ENCODE measurements at regions not wholly inside any gene's neighbourhood (a gene's known extent, or its start where the extent isn't known, plus 50 kb on each side); places are given as distances from the start of the nearest gene placed in this dataset.

GRCh38 chr2:164285576-164285975 lies 335.7 kb downstream of the GRB14 start:
- no peak overlapping the region for H3K4me3 ChIP-seq (ENCODE audit: low read length)
- H3K27ac ChIP-seq (ENCODE audit: low read depth in 1 of 2, low read length in 2 of 2): no peak overlapping the region
- DNase-seq: no peak
- no peak for ATAC-seq (ENCODE audit: poor library complexity)
- no peak for TF ChIP-seq CTCF (IDR thresholded peaks at IDR 0.05)
- H3K27me3 Mint-ChIP-seq: no peaks in the 10 kb centered on the region
- no peaks in the 10 kb centered on the region for H3K36me3 ChIP-seq (ENCODE audit: insufficient read depth, low read length)
- H3K4me1 ChIP-seq (ENCODE audit: insufficient read depth, low read length): no peaks in the 10 kb centered on the region
- H3K9me3 ChIP-seq (ENCODE audit: control insufficient read depth in 1 of 2, insufficient read depth in 1 of 2, low read length in 2 of 2): no peaks in the 10 kb centered on the region
- peaks cover 2% of the 10 kb centered on the region for H3K9me3 Mint-ChIP-seq
- POLR2A ChIA-PET: no interaction called here
- H3K4me3 Mint-ChIP-seq: no peak overlapping the region
- no peaks in the 10 kb centered on the region for H3K36me3 Mint-ChIP-seq (ENCODE audit: low read depth)
- H3K27me3 ChIP-seq (ENCODE audit: control insufficient read depth in 1 of 2, insufficient read depth in 2 of 2, low read length in 2 of 2): no peaks in the 10 kb centered on the region
- H3K27ac Mint-ChIP-seq: no peak overlapping the region
- no peaks in the 10 kb centered on the region for H3K4me1 Mint-ChIP-seq (ENCODE audit: low read depth)
- intact Hi-C loops (cut with DNase I, micrococcal nuclease): no loop called here
- CTCF ChIA-PET: no interaction called here

- peaks cover 5% of the 10 kb centered on the region for H3K9me3 Mint-ChIP-seq
- no peaks in the 10 kb centered on the region for H3K27me3 Mint-ChIP-seq
- TF ChIP-seq CTCF (IDR thresholded peaks at IDR 0.05): no peak
- no peak overlapping the region for H3K27ac Mint-ChIP-seq
- ATAC-seq (ENCODE audit: poor library complexity): no peak
- no peaks in the 10 kb centered on the region for H3K36me3 ChIP-seq (ENCODE audit: insufficient read depth, low read length)
- H3K4me3 ChIP-seq (ENCODE audit: low read length): no peak overlapping the region
- no peak overlapping the region for H3K4me3 Mint-ChIP-seq
- no peak for DNase-seq
- no peaks in the 10 kb centered on the region for H3K27me3 ChIP-seq (ENCODE audit: control insufficient read depth in 1 of 2, insufficient read depth in 2 of 2, low read length in 2 of 2)
- CTCF ChIA-PET: no interaction called here
- no peaks in the 10 kb centered on the region for H3K4me1 ChIP-seq (ENCODE audit: insufficient read depth, low read length)
- POLR2A ChIA-PET: no interaction called here
- no peak overlapping the region for H3K27ac ChIP-seq (ENCODE audit: low read depth in 1 of 2, low read length in 2 of 2)
- peaks cover 0 to 3% of the 10 kb centered on the region in 2 experiments for H3K9me3 ChIP-seq (ENCODE audit: control insufficient read depth in 1 of 2, insufficient read depth in 1 of 2, low read length in 2 of 2)
- no peaks in the 10 kb centered on the region for H3K36me3 Mint-ChIP-seq (ENCODE audit: low read depth)
- no peaks in the 10 kb centered on the region for H3K4me1 Mint-ChIP-seq (ENCODE audit: low read depth)
- intact Hi-C loops (cut with DNase I, micrococcal nuclease): no loop called here
Measured at GRCh38 chr2:164281896-164282295, 339.4 kb downstream of the GRB14 start.

- no peaks in the 10 kb centered on the region for H3K36me3 ChIP-seq (ENCODE audit: insufficient read depth, low read length)
- peaks cover 0 to 3% of the 10 kb centered on the region in 2 experiments for H3K9me3 ChIP-seq (ENCODE audit: control insufficient read depth in 1 of 2, insufficient read depth in 1 of 2, low read length in 2 of 2)
- no peaks in the 10 kb centered on the region for H3K27me3 ChIP-seq (ENCODE audit: control insufficient read depth in 1 of 2, insufficient read depth in 2 of 2, low read length in 2 of 2)
- no peak for TF ChIP-seq CTCF (IDR thresholded peaks at IDR 0.05)
- H3K4me1 ChIP-seq (ENCODE audit: insufficient read depth, low read length): no peaks in the 10 kb centered on the region
- H3K4me3 Mint-ChIP-seq: no peak overlapping the region
- intact Hi-C loops (cut with DNase I, micrococcal nuclease): no loop called here
- peaks cover 5% of the 10 kb centered on the region for H3K9me3 Mint-ChIP-seq
- ATAC-seq (ENCODE audit: poor library complexity): no peak
- ChIA-PET CTCF (no interaction called here), POLR2A (no interaction called here)
- no peak for DNase-seq
- H3K27ac ChIP-seq (ENCODE audit: low read depth in 1 of 2, low read length in 2 of 2): no peak overlapping the region
- H3K36me3 Mint-ChIP-seq (ENCODE audit: low read depth): no peaks in the 10 kb centered on the region
- H3K4me1 Mint-ChIP-seq (ENCODE audit: low read depth): no peaks in the 10 kb centered on the region
- no peaks in the 10 kb centered on the region for H3K27me3 Mint-ChIP-seq
- H3K4me3 ChIP-seq (ENCODE audit: low read length): no peak overlapping the region
- H3K27ac Mint-ChIP-seq: no peak overlapping the region
Measured at GRCh38 chr2:164275659-164276058, 345.6 kb downstream of the GRB14 start.
